Keratinocyte (primary cell): ENCODE measurements at regions not wholly inside any gene's neighbourhood (a gene's known extent, or its start where the extent isn't known, plus 50 kb on each side); places are given as distances from the start of the nearest gene placed in this dataset.
"Not testable (repeated sequence)": the region's sequence is repeated elsewhere in the genome, so short reads cannot be mapped to it uniquely, and the experiment has no call there.

Source experiments
- DNase-seq: peaks from one replicate; pipeline ENCODE4 v3.0.0-alpha.2; 2011; ENCODE audit warnings: low read depth, missing footprints, low spot score
- FAIRE-seq: peaks from 2 replicates; lab custom pipeline; 2011; peaks lifted over from hg19 to GRCh38; lab: Jason Lieb, UNC
- H2AFZ ChIP-seq: 2 replicates; pipeline ENCODE4 v1.6.0; 2012; ENCODE audit warnings: low read length, control low read depth, inconsistent platforms; ENCODE audit not compliant: control insufficient read depth
- H3K27ac ChIP-seq: 2 replicates; pipeline ENCODE4 v1.5.1; 2011; ENCODE audit warnings: low read length; ENCODE audit not compliant: control insufficient read depth, insufficient read depth
- H3K27me3 ChIP-seq: 3 replicates; pipeline ENCODE4 v1.6.0; 2011; ENCODE audit warnings: low read length; ENCODE audit not compliant: control insufficient read depth, insufficient read depth; ENCODE audit errors: extremely low read depth
- H3K36me3 ChIP-seq, 2 experiments: 2 replicates in 1 of 2; 3 replicates in 1 of 2; pipeline ENCODE4 v1.5.1; 2011; ENCODE audit warnings: low read length in 2 of 2, mild to moderate bottlenecking in 1 of 2; ENCODE audit not compliant: control insufficient read depth in 2 of 2, insufficient read depth in 2 of 2; ENCODE audit errors: extremely low read depth in 1 of 2
- H3K4me1 ChIP-seq: 3 replicates; pipeline ENCODE4 v1.5.1; 2011; ENCODE audit warnings: low read length; ENCODE audit not compliant: control insufficient read depth, insufficient read depth; ENCODE audit errors: extremely low read depth
- H3K4me2 ChIP-seq: 3 replicates; pipeline ENCODE4 v1.6.0; 2011; ENCODE audit warnings: low read depth, low read length; ENCODE audit not compliant: control insufficient read depth, insufficient read depth; ENCODE audit errors: extremely low read depth
- H3K4me3 ChIP-seq, 3 experiments: fragments of 200-600 bp in 1 of 3; sonication (generic) in 1 of 3; 2 replicates in 2 of 3; 3 replicates in 1 of 3; pipeline ENCODE4 v1.5.1; 2011 to 2016; ENCODE audit warnings: low read length in 3 of 3, mild to moderate bottlenecking in 3 of 3, control low read depth in 2 of 3, inconsistent platforms in 1 of 3, low read depth in 1 of 3, mixed read lengths in 1 of 3, mixed run types in 1 of 3, moderate library complexity in 1 of 3; ENCODE audit not compliant: control insufficient read depth in 2 of 3, insufficient read depth in 2 of 3; ENCODE audit errors: extremely low read depth in 1 of 3
- H3K79me2 ChIP-seq: 2 replicates; pipeline ENCODE4 v1.6.0; 2012; ENCODE audit warnings: low read length; ENCODE audit not compliant: control insufficient read depth, insufficient read depth
- H3K9ac ChIP-seq: 3 replicates; pipeline ENCODE4 v1.6.0; 2011; ENCODE audit warnings: low read length; ENCODE audit not compliant: control insufficient read depth, insufficient read depth; ENCODE audit errors: extremely low read depth
- H3K9me1 ChIP-seq: 3 replicates; pipeline ENCODE4 v1.6.0; 2011; ENCODE audit warnings: low read length; ENCODE audit not compliant: control insufficient read depth, insufficient read depth; ENCODE audit errors: extremely low read depth
- H3K9me3 ChIP-seq: 2 replicates; pipeline ENCODE4 v1.5.1; 2012; ENCODE audit warnings: low read depth, low read length; ENCODE audit not compliant: control insufficient read depth
- H4K20me1 ChIP-seq: 3 replicates; pipeline ENCODE4 v1.6.0; 2011; ENCODE audit warnings: low read length; ENCODE audit not compliant: control insufficient read depth, insufficient read depth; ENCODE audit errors: extremely low read depth
- CTCF ChIP-seq, 3 experiments: IDR thresholded peaks in 1 of 3; conservative IDR thresholded peaks in 1 of 3; optimal IDR thresholded peaks in 1 of 3; 2 replicates in 2 of 3; 3 replicates in 1 of 3; pipeline versions ENCODE3 to v1.5.1; 2011; ENCODE audit warnings: low read length in 3 of 3, mild to moderate bottlenecking in 3 of 3, moderate library complexity in 2 of 3, control low read depth in 1 of 3, inconsistent platforms in 1 of 3; ENCODE audit not compliant: insufficient read depth in 2 of 3; ENCODE audit errors: extremely low read depth in 1 of 3
- EZH2 ChIP-seq: IDR thresholded peaks from one replicate; pipeline ENCODE4 v1.6.1; 2012; ENCODE audit warnings: inconsistent platforms, mild to moderate bottlenecking, low read length, moderate library complexity
- dilution Hi-C: fragments of 300-500 bp; cut with MboI; formaldehyde crosslinking; loops from one replicate; pipeline ENCODE4 v1.7.0; 2020; ENCODE audit warnings: low sequenced_read_pairs; ENCODE audit not compliant: extremely low pct_ligation_motif_present

- TF ChIP-seq EZH2 (no peak), CTCF (optimal IDR thresholded peaks at IDR 0.05 in 1 of 3, IDR thresholded peaks at IDR 0.05 in 1 of 3, conservative IDR thresholded peaks at IDR 0.05 in 1 of 3; ENCODE audit: extremely low read depth in 1 of 3, insufficient read depth in 2 of 3, low read length in 3 of 3) (no peak)
- no peaks in the 10 kb centered on the region for H3K27me3 ChIP-seq
- H4K20me1 ChIP-seq: no peaks in the 10 kb centered on the region
- H3K4me1 ChIP-seq: no peaks in the 10 kb centered on the region
- no peaks in the 10 kb centered on the region for H3K79me2 ChIP-seq
- no peaks in the 10 kb centered on the region for H3K9me1 ChIP-seq
- H3K27ac ChIP-seq: no peak overlapping the region
- dilution Hi-C loops: no loop called here
- FAIRE-seq (no peak), DNase-seq (no peak)
- no peak overlapping the region for H3K9ac ChIP-seq
- H3K9me3 ChIP-seq: no peaks in the 10 kb centered on the region
- H3K36me3 ChIP-seq: no peaks in the 10 kb centered on the region
- no peak overlapping the region for H3K4me3 ChIP-seq
- no peak overlapping the region for H2AFZ ChIP-seq
- H3K4me2 ChIP-seq: no peak overlapping the region
Measured at GRCh38 chr21:15449556-15449955, 280.2 kb upstream of the USP25 start.

GRCh38 chr21:15453261-15453660, 276.5 kb upstream of the USP25 start:
- H2AFZ ChIP-seq: no peak overlapping the region
- H3K4me2 ChIP-seq: no peak overlapping the region
- dilution Hi-C loops: no loop called here
- no peaks in the 10 kb centered on the region for H3K9me3 ChIP-seq
- H3K9ac ChIP-seq: no peak overlapping the region
- H4K20me1 ChIP-seq: no peaks in the 10 kb centered on the region
- H3K4me1 ChIP-seq: no peaks in the 10 kb centered on the region
- H3K27ac ChIP-seq: no peak overlapping the region
- no peak for FAIRE-seq
- no peaks in the 10 kb centered on the region for H3K36me3 ChIP-seq
- no peak for TF ChIP-seq EZH2
- TF ChIP-seq CTCF (optimal IDR thresholded peaks at IDR 0.05 in 1 of 3, IDR thresholded peaks at IDR 0.05 in 1 of 3, conservative IDR thresholded peaks at IDR 0.05 in 1 of 3; ENCODE audit: extremely low read depth in 1 of 3, insufficient read depth in 2 of 3, low read length in 3 of 3): no peak
- H3K4me3 ChIP-seq: no peak overlapping the region
- no peak for DNase-seq
- H3K9me1 ChIP-seq: no peaks in the 10 kb centered on the region
- no peaks in the 10 kb centered on the region for H3K27me3 ChIP-seq
- no peaks in the 10 kb centered on the region for H3K79me2 ChIP-seq

- H3K9ac ChIP-seq, H3K9me3 ChIP-seq, dilution Hi-C loops, FAIRE-seq, H3K27me3 ChIP-seq, H3K36me3 ChIP-seq, H3K79me2 ChIP-seq, H4K20me1 ChIP-seq, H3K4me1 ChIP-seq, H3K4me3 ChIP-seq, H3K9me1 ChIP-seq, H3K27ac ChIP-seq, H3K4me2 ChIP-seq, H2AFZ ChIP-seq, DNase-seq: not testable (repeated sequence)
Measured at GRCh38 chr21:15453785-15454184, 276.0 kb upstream of the USP25 start.

- FAIRE-seq, dilution Hi-C loops: not testable (repeated sequence)
Measured at GRCh38 chr21:15454931-15455330, 274.9 kb upstream of the USP25 start.

More at GRCh38 chr21:15454931-15455330, 274.9 kb upstream of the USP25 start:
- H3K9me1 ChIP-seq, DNase-seq, H3K9ac ChIP-seq, H2AFZ ChIP-seq, H3K79me2 ChIP-seq, H3K27me3 ChIP-seq, H3K9me3 ChIP-seq, H3K4me1 ChIP-seq, H3K4me3 ChIP-seq, H3K36me3 ChIP-seq, H4K20me1 ChIP-seq, H3K27ac ChIP-seq, H3K4me2 ChIP-seq: not testable (repeated sequence)
